ENCODE measurements at regions not wholly inside any gene's neighbourhood (a gene's known extent, or its start where the extent isn't known, plus 50 kb on each side); places are given as distances from the start of the nearest gene placed in this dataset.
"Not testable (repeated sequence)": the region's sequence is repeated elsewhere in the genome, so short reads cannot be mapped to it uniquely, and the experiment has no call there.

GRCh38 chr3:118805007-118805406 is 229.6 kb downstream of the IGSF11 start:
- no peaks in the 10 kb centered on the region for H3K36me3 ChIP-seq (ENCODE audit: control insufficient read depth in 2 of 2, insufficient read depth in 2 of 2, low read length in 1 of 2)
- no peak overlapping the region for H3K4me3 ChIP-seq (ENCODE audit: low read depth in 1 of 2, low read length in 2 of 2)
- WGBS, 2 donors = 60 to 69% methylated on average over 2 of the region's 2 CpGs
- H3K9me3 ChIP-seq (ENCODE audit: control insufficient read depth in 2 of 2, insufficient read depth in 1 of 2, low read depth in 1 of 2, low read length in 1 of 2) = no peaks in the 10 kb centered on the region
- H3K27ac ChIP-seq (ENCODE audit: low read depth in 2 of 2, low read length in 1 of 2) = no peak overlapping the region
- H3K27me3 ChIP-seq (ENCODE audit: control insufficient read depth in 1 of 2, insufficient read depth in 2 of 2, low read length in 2 of 2) = no peaks in the 10 kb centered on the region
- H3K4me1 ChIP-seq (ENCODE audit: control insufficient read depth in 2 of 2, insufficient read depth in 2 of 2, low read length in 1 of 2) = peaks cover 6 to 8% of the 10 kb centered on the region in 2 donors

- Histone ChIP-seq H3K9me3 (ENCODE audit: control insufficient read depth in 2 of 2, insufficient read depth in 1 of 2, low read depth in 1 of 2, low read length in 1 of 2) (no peaks in the 10 kb centered on the region), H3K4me3 (ENCODE audit: low read depth in 1 of 2, low read length in 2 of 2) (no peak overlapping the region), H3K27me3 (ENCODE audit: control insufficient read depth in 1 of 2, insufficient read depth in 2 of 2, low read length in 2 of 2) (no peaks in the 10 kb centered on the region), H3K36me3 (ENCODE audit: control insufficient read depth in 2 of 2, insufficient read depth in 2 of 2, low read length in 1 of 2) (no peaks in the 10 kb centered on the region), H3K4me1 (ENCODE audit: control insufficient read depth in 2 of 2, insufficient read depth in 2 of 2, low read length in 1 of 2) (peaks cover 6 to 8% of the 10 kb centered on the region in 2 donors), H3K27ac (ENCODE audit: low read depth in 2 of 2, low read length in 1 of 2) (no peak overlapping the region)
- WGBS, 2 donors = 87 to 96% methylated on average over 5 of the region's 5 CpGs
Measured at GRCh38 chr3:118806423-118806822, 228.2 kb downstream of the IGSF11 start.

DNA sequence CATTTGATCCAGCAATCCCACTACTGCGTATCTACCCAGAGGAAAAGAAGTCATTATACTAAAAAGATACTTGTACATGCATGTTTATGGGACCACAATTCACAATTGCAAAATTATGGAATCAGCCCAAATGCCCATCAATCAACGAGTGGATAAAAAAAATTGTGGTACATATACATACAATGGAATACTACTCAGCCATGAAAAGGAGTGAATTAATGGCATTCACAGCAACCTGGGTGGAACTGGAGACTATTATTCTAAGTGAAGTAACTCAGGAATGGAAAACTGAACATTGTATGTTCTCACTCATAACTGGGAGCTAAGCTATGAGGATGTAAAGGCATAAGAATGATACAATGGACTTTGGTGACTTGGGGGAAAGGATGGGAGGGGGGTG is 227.3 kb downstream of the IGSF11 start:
- not testable (repeated sequence) for H3K36me3 ChIP-seq (ENCODE audit: control insufficient read depth in 2 of 2, insufficient read depth in 2 of 2, low read length in 1 of 2); H3K27me3 ChIP-seq (ENCODE audit: control insufficient read depth in 1 of 2, insufficient read depth in 2 of 2, low read length in 2 of 2); H3K4me1 ChIP-seq (ENCODE audit: control insufficient read depth in 2 of 2, insufficient read depth in 2 of 2, low read length in 1 of 2); H3K4me3 ChIP-seq (ENCODE audit: low read depth in 1 of 2, low read length in 2 of 2); H3K27ac ChIP-seq (ENCODE audit: low read depth in 2 of 2, low read length in 1 of 2); H3K9me3 ChIP-seq (ENCODE audit: control insufficient read depth in 2 of 2, insufficient read depth in 1 of 2, low read depth in 1 of 2, low read length in 1 of 2)
- 88 to 90% methylated on average over 2 of the region's 2 CpGs for WGBS, 2 donors

- 42 to 57% methylated on average over 6 of the region's 6 CpGs for WGBS, 2 donors
- no peaks in the 10 kb centered on the region for H3K9me3 ChIP-seq (ENCODE audit: control insufficient read depth in 2 of 2, insufficient read depth in 1 of 2, low read depth in 1 of 2, low read length in 1 of 2)
- no peaks in the 10 kb centered on the region for H3K36me3 ChIP-seq (ENCODE audit: control insufficient read depth in 2 of 2, insufficient read depth in 2 of 2, low read length in 1 of 2)
- no peaks in the 10 kb centered on the region for H3K27me3 ChIP-seq (ENCODE audit: control insufficient read depth in 1 of 2, insufficient read depth in 2 of 2, low read length in 2 of 2)
- H3K27ac ChIP-seq (ENCODE audit: low read depth in 2 of 2, low read length in 1 of 2) = no peak overlapping the region
- H3K4me3 ChIP-seq (ENCODE audit: low read depth in 1 of 2, low read length in 2 of 2) = no peak overlapping the region
- H3K4me1 ChIP-seq (ENCODE audit: control insufficient read depth in 2 of 2, insufficient read depth in 2 of 2, low read length in 1 of 2) = no peaks in the 10 kb centered on the region
Measured at GRCh38 chr3:118808723-118809122, 225.9 kb downstream of the IGSF11 start.

GRCh38 chr3:118809696-118810498 is 224.7 kb downstream of the IGSF11 start:
- H3K27me3 ChIP-seq (ENCODE audit: control insufficient read depth in 1 of 2, insufficient read depth in 2 of 2, low read length in 2 of 2) = no peaks in the 10 kb centered on the region
- H3K9me3 ChIP-seq (ENCODE audit: control insufficient read depth in 2 of 2, insufficient read depth in 1 of 2, low read depth in 1 of 2, low read length in 1 of 2) = no peaks in the 10 kb centered on the region
- H3K36me3 ChIP-seq (ENCODE audit: control insufficient read depth in 2 of 2, insufficient read depth in 2 of 2, low read length in 1 of 2) = no peaks in the 10 kb centered on the region
- H3K4me1 ChIP-seq (ENCODE audit: control insufficient read depth in 2 of 2, insufficient read depth in 2 of 2, low read length in 1 of 2) = no peaks in the 10 kb centered on the region
- 72 to 78% methylated on average over 9 of the region's 9 CpGs for WGBS, 2 donors
- H3K4me3 ChIP-seq (ENCODE audit: low read depth in 1 of 2, low read length in 2 of 2) = no peak overlapping the region
- no peak overlapping the region for H3K27ac ChIP-seq (ENCODE audit: low read depth in 2 of 2, low read length in 1 of 2)

DNA sequence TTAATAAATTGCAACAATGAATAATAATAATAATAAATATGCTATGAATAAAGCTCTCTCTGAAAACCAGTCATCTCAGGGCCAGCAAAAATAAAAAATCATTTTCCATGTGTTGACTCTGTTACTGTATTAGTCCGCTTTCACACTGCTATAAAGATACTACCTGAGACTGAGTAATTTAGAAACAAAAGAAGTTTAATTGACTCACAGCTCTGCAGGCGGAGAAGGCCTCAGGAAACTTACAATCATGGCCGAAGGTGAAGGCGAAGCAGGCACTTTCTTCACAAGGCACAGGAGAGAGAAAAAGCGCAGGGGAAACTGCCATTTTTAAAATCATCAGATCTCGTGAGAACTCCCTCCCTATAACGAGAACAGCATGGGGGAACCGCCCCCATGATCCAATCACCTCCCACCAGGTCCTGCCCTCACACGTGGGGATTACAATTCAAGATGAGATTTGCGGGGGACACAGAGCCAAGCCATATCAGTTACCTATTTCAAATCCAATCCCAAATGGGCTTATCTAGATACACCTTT is 224.1 kb downstream of the IGSF11 start:
- Histone ChIP-seq H3K36me3 (ENCODE audit: control insufficient read depth in 2 of 2, insufficient read depth in 2 of 2, low read length in 1 of 2) (no peaks in the 10 kb centered on the region), H3K4me3 (ENCODE audit: low read depth in 1 of 2, low read length in 2 of 2) (no peak overlapping the region), H3K4me1 (ENCODE audit: control insufficient read depth in 2 of 2, insufficient read depth in 2 of 2, low read length in 1 of 2) (no peaks in the 10 kb centered on the region), H3K27me3 (ENCODE audit: control insufficient read depth in 1 of 2, insufficient read depth in 2 of 2, low read length in 2 of 2) (no peaks in the 10 kb centered on the region), H3K9me3 (ENCODE audit: control insufficient read depth in 2 of 2, insufficient read depth in 1 of 2, low read depth in 1 of 2, low read length in 1 of 2) (no peaks in the 10 kb centered on the region), H3K27ac (ENCODE audit: low read depth in 2 of 2, low read length in 1 of 2) (no peak overlapping the region)
- WGBS, 2 donors = 77 to 82% methylated on average over 10 of the region's 10 CpGs

- no peaks in the 10 kb centered on the region for H3K9me3 ChIP-seq (ENCODE audit: control insufficient read depth in 2 of 2, insufficient read depth in 1 of 2, low read depth in 1 of 2, low read length in 1 of 2)
- H3K36me3 ChIP-seq (ENCODE audit: control insufficient read depth in 2 of 2, insufficient read depth in 2 of 2, low read length in 1 of 2) = no peaks in the 10 kb centered on the region
- H3K27me3 ChIP-seq (ENCODE audit: control insufficient read depth in 1 of 2, insufficient read depth in 2 of 2, low read length in 2 of 2) = no peaks in the 10 kb centered on the region
- H3K4me3 ChIP-seq (ENCODE audit: low read depth in 1 of 2, low read length in 2 of 2) = no peak overlapping the region
- no peak overlapping the region for H3K27ac ChIP-seq (ENCODE audit: low read depth in 2 of 2, low read length in 1 of 2)
- H3K4me1 ChIP-seq (ENCODE audit: control insufficient read depth in 2 of 2, insufficient read depth in 2 of 2, low read length in 1 of 2) = no peaks in the 10 kb centered on the region
- WGBS, 2 donors = 64 to 68% methylated on average over 3 of the region's 3 CpGs
Measured at GRCh38 chr3:118811236-118811732, 223.4 kb downstream of the IGSF11 start.

DNA sequence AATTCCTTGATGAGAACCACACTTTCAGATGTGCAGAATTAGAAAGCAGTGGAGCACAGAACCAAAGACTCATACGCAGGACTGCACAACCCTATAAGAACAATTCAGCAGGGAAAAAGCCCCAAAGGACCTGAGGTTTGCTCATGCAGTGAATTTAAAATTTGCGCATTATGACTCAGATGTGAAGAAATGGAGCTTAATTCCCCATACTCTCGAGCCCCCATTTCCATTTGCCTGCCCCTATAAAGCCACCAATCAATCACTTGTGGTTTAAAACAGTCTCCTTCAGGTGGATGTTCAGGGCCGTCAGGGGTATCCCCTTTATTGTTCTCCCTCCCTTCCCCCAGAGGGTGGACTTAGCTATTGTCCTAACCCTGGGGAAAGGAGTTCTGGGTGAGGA is 221.2 kb downstream of the IGSF11 start:
- WGBS, 2 donors = 78% methylated on average over 4 of the region's 4 CpGs
- no peak overlapping the region for H3K27ac ChIP-seq (ENCODE audit: low read depth in 2 of 2, low read length in 1 of 2)

GRCh38 chr3:118817748-118818165 is 216.9 kb downstream of the IGSF11 start:
- Histone ChIP-seq H3K27me3 (ENCODE audit: control insufficient read depth in 1 of 2, insufficient read depth in 2 of 2, low read length in 2 of 2) (no peaks in the 10 kb centered on the region), H3K36me3 (ENCODE audit: control insufficient read depth in 2 of 2, insufficient read depth in 2 of 2, low read length in 1 of 2) (no peaks in the 10 kb centered on the region), H3K4me3 (ENCODE audit: low read depth in 1 of 2, low read length in 2 of 2) (no peak overlapping the region), H3K4me1 (ENCODE audit: control insufficient read depth in 2 of 2, insufficient read depth in 2 of 2, low read length in 1 of 2) (no peaks in the 10 kb centered on the region), H3K9me3 (ENCODE audit: control insufficient read depth in 2 of 2, insufficient read depth in 1 of 2, low read depth in 1 of 2, low read length in 1 of 2) (no peaks in the 10 kb centered on the region), H3K27ac (ENCODE audit: low read depth in 2 of 2, low read length in 1 of 2) (no peak overlapping the region)
- 21 to 24% methylated on average over 5 of the region's 5 CpGs for WGBS, 2 donors

More for the DNA sequence above, 221.2 kb downstream of the IGSF11 start:
- no peaks in the 10 kb centered on the region for H3K4me1 ChIP-seq (ENCODE audit: control insufficient read depth in 2 of 2, insufficient read depth in 2 of 2, low read length in 1 of 2)
- H3K9me3 ChIP-seq (ENCODE audit: control insufficient read depth in 2 of 2, insufficient read depth in 1 of 2, low read depth in 1 of 2, low read length in 1 of 2) = no peaks in the 10 kb centered on the region
- no peak overlapping the region for H3K4me3 ChIP-seq (ENCODE audit: low read depth in 1 of 2, low read length in 2 of 2)
- H3K36me3 ChIP-seq (ENCODE audit: control insufficient read depth in 2 of 2, insufficient read depth in 2 of 2, low read length in 1 of 2) = no peaks in the 10 kb centered on the region
- H3K27me3 ChIP-seq (ENCODE audit: control insufficient read depth in 1 of 2, insufficient read depth in 2 of 2, low read length in 2 of 2) = no peaks in the 10 kb centered on the region

GRCh38 chr3:118818386-118818785 is 216.3 kb downstream of the IGSF11 start:
- no peaks in the 10 kb centered on the region for H3K9me3 ChIP-seq (ENCODE audit: control insufficient read depth in 2 of 2, insufficient read depth in 1 of 2, low read depth in 1 of 2, low read length in 1 of 2)
- no peaks in the 10 kb centered on the region for H3K27me3 ChIP-seq (ENCODE audit: control insufficient read depth in 1 of 2, insufficient read depth in 2 of 2, low read length in 2 of 2)
- 52 to 61% methylated on average over 2 of the region's 2 CpGs for WGBS, 2 donors
- no peaks in the 10 kb centered on the region for H3K4me1 ChIP-seq (ENCODE audit: control insufficient read depth in 2 of 2, insufficient read depth in 2 of 2, low read length in 1 of 2)
- H3K36me3 ChIP-seq (ENCODE audit: control insufficient read depth in 2 of 2, insufficient read depth in 2 of 2, low read length in 1 of 2) = no peaks in the 10 kb centered on the region
- no peak overlapping the region for H3K27ac ChIP-seq (ENCODE audit: low read depth in 2 of 2, low read length in 1 of 2)
- H3K4me3 ChIP-seq (ENCODE audit: low read depth in 1 of 2, low read length in 2 of 2) = no peak overlapping the region

Measured in esophagus (tissue), 2 donors.